IPS-18a (cell line): ENCODE measurements at regions not wholly inside any gene's neighbourhood (a gene's known extent, or its start where the extent isn't known, plus 50 kb on each side); places are given as distances from the start of the nearest gene placed in this dataset.

Experiments
- H3K27ac ChIP-seq: one replicate; pipeline ENCODE4 v1.5.1; 2013; ENCODE audit warnings: low read length
- H3K27me3 ChIP-seq: one replicate; pipeline ENCODE4 v1.6.1; 2013; ENCODE audit warnings: mild to moderate bottlenecking, low read length; ENCODE audit not compliant: control insufficient read depth, insufficient read depth
- H3K36me3 ChIP-seq: one replicate; pipeline ENCODE4 v1.6.1; 2013; ENCODE audit warnings: low read depth, low read length; ENCODE audit not compliant: control insufficient read depth
- H3K4me1 ChIP-seq: one replicate; pipeline ENCODE4 v1.6.1; 2013; ENCODE audit warnings: low read depth, low read length; ENCODE audit not compliant: control insufficient read depth
- H3K4me3 ChIP-seq: one replicate; pipeline ENCODE4 v1.5.1; 2013; ENCODE audit warnings: low read length
- H3K9ac ChIP-seq: one replicate; pipeline ENCODE4 v1.6.1; 2013; ENCODE audit warnings: mild to moderate bottlenecking, low read length, moderate library complexity
- H3K9me3 ChIP-seq: one replicate; pipeline ENCODE4 v1.6.1; 2013; ENCODE audit warnings: low read depth, low read length; ENCODE audit not compliant: control insufficient read depth

- no peaks in the 10 kb centered on the region for H3K27me3 ChIP-seq
- no peak overlapping the region for H3K4me3 ChIP-seq
- no peak overlapping the region for H3K9ac ChIP-seq
- no peaks in the 10 kb centered on the region for H3K4me1 ChIP-seq
- no peaks in the 10 kb centered on the region for H3K9me3 ChIP-seq
- no peak overlapping the region for H3K27ac ChIP-seq
- no peaks in the 10 kb centered on the region for H3K36me3 ChIP-seq
Measured at GRCh38 chr14:83126076-83126475, 1592.4 kb upstream of the SEL1L start.

DNA sequence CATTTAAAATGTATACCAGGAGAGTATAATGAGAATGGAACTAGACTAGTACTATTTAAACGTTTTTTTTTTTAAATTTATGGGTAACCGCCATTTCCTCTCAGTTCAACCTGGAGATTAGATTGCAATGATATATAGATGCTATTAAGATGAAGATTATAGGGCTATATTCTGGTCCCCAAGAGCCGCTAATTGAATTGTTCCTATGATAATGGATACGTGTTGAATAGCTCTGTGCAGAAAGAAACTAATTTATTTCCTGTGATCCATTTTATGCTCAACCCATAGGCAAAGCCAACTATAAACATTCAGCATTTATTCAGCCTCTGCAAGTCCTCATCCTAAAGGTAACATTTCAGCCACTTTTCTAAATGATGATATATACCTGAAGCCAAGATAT lies 1595.1 kb upstream of the SEL1L start:
- H3K36me3 ChIP-seq = no peaks in the 10 kb centered on the region
- H3K9me3 ChIP-seq = no peaks in the 10 kb centered on the region
- H3K27ac ChIP-seq = no peak overlapping the region

GRCh38 chr14:83129496-83129895 lies 1595.8 kb upstream of the SEL1L start:
- Histone ChIP-seq H3K36me3 (no peaks in the 10 kb centered on the region), H3K27ac (no peak overlapping the region), H3K4me3 (no peak overlapping the region), H3K4me1 (peaks cover 8% of the 10 kb centered on the region), H3K9ac (no peak overlapping the region), H3K27me3 (no peaks in the 10 kb centered on the region), H3K9me3 (no peaks in the 10 kb centered on the region)

More for the DNA sequence above, 1595.1 kb upstream of the SEL1L start:
- no peak overlapping the region for H3K9ac ChIP-seq
- H3K4me3 ChIP-seq = no peak overlapping the region
- no peaks in the 10 kb centered on the region for H3K27me3 ChIP-seq
- H3K4me1 ChIP-seq = peaks cover 1% of the 10 kb centered on the region

DNA sequence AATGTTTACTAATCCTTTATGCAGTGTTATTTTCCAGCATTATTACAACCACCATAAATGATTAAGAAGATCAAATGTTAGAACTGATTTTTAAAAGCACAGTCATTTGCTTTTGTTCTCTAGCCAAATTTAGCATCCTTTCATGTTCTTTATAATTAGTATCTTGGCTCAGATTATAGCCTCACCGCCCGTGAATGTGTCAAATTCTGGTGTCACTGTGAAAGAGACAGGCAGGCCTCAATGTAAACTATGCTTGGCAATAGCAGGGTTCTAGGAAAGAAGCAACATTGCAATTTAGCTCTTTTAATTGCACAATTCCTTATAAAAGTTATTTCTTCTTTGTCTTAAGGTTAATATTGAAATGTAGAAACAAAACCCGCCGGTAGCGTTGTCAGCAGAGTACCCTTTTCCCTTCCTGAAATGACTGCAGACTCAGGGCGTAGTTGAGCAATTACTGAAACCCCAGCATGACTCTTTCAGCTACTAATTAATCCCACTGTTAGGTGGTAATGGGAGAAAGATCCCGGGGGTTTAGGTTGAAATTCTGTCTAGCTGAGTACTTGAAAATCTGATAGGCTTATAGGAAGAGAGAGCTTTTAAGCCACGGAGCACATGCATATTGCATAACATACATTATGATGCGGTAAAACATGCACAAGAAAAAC lies 1600.5 kb upstream of the SEL1L start:
- Histone ChIP-seq H3K9me3 (no peaks in the 10 kb centered on the region), H3K4me3 (no peak overlapping the region), H3K36me3 (no peaks in the 10 kb centered on the region), H3K27ac (no peak overlapping the region), H3K4me1 (peaks cover 9% of the 10 kb centered on the region), H3K27me3 (no peaks in the 10 kb centered on the region), H3K9ac (no peak overlapping the region)

- Histone ChIP-seq H3K4me1 (peaks cover 8% of the 10 kb centered on the region), H3K36me3 (no peaks in the 10 kb centered on the region), H3K27ac (no peak overlapping the region), H3K4me3 (no peak overlapping the region), H3K9me3 (no peaks in the 10 kb centered on the region), H3K27me3 (no peaks in the 10 kb centered on the region), H3K9ac (no peak overlapping the region)
Measured at GRCh38 chr14:83140756-83141155, 1607.1 kb upstream of the SEL1L start.

GRCh38 chr14:83147006-83147405 lies 1613.4 kb upstream of the SEL1L start:
- Histone ChIP-seq H3K27me3 (no peaks in the 10 kb centered on the region), H3K4me1 (peaks cover 6% of the 10 kb centered on the region), H3K36me3 (no peaks in the 10 kb centered on the region), H3K27ac (no peak overlapping the region), H3K9me3 (no peaks in the 10 kb centered on the region), H3K9ac (no peak overlapping the region), H3K4me3 (no peak overlapping the region)

GRCh38 chr14:83151571-83151970 lies 1617.9 kb upstream of the SEL1L start:
- Histone ChIP-seq H3K27ac (no peak overlapping the region), H3K36me3 (no peaks in the 10 kb centered on the region), H3K4me3 (no peak overlapping the region)

DNA sequence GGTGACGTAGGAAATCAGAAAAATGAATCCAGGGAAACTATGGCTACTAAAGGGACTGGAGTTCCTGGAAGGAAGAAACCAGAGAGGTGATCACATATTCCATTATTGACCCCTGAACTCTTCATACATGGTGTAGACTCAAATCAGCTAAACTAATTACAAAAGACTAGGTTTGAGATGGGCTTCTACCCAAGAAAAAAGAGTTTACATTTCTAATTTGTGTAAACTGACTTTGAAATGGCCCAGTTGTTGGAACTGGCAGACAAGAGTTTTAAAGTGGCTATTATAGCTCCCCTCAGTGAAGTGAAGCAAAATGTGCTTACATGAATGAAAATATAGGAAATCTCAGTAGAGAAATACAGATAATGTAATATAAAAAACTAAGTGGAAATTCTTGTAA lies 1619.4 kb upstream of the SEL1L start:
- Histone ChIP-seq H3K4me3 (no peak overlapping the region), H3K9me3 (no peaks in the 10 kb centered on the region), H3K36me3 (no peaks in the 10 kb centered on the region), H3K27ac (no peak overlapping the region), H3K4me1 (no peaks in the 10 kb centered on the region), H3K27me3 (no peaks in the 10 kb centered on the region), H3K9ac (no peak overlapping the region)

More at GRCh38 chr14:83151571-83151970, 1617.9 kb upstream of the SEL1L start:
- Histone ChIP-seq H3K9ac (no peak overlapping the region), H3K4me1 (no peaks in the 10 kb centered on the region), H3K9me3 (no peaks in the 10 kb centered on the region), H3K27me3 (no peaks in the 10 kb centered on the region)

GRCh38 chr14:83162361-83162929 lies 1628.8 kb upstream of the SEL1L start:
- H3K4me1 ChIP-seq = no peaks in the 10 kb centered on the region
- no peaks in the 10 kb centered on the region for H3K27me3 ChIP-seq
- H3K36me3 ChIP-seq = no peaks in the 10 kb centered on the region
- H3K27ac ChIP-seq = no peak overlapping the region
- no peaks in the 10 kb centered on the region for H3K9me3 ChIP-seq
- no peak overlapping the region for H3K9ac ChIP-seq
- no peak overlapping the region for H3K4me3 ChIP-seq

- no peak overlapping the region for H3K27ac ChIP-seq
- H3K4me3 ChIP-seq = no peak overlapping the region
- no peaks in the 10 kb centered on the region for H3K9me3 ChIP-seq
- no peaks in the 10 kb centered on the region for H3K36me3 ChIP-seq
- no peaks in the 10 kb centered on the region for H3K27me3 ChIP-seq
- H3K9ac ChIP-seq = no peak overlapping the region
- no peaks in the 10 kb centered on the region for H3K4me1 ChIP-seq
Measured at GRCh38 chr14:83163016-83163415, 1629.4 kb upstream of the SEL1L start.

DNA sequence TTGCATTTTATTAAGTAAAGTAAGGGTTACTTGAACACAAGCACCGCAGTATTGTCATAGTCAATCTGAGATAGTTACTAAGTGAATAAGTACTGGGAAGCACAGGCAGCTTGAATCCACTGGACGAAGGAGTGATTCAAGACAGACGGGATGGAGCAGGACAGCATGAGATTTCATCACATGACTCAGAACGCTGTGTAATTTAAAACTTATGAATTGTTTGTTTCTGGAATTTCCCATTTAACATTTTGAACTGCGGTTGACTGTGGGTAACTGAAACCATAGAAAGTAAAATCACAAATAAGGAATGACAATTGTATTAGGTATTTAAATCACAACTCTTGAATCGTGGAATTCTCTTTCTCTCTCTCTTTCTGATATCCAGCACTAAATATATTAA lies 1630.4 kb upstream of the SEL1L start:
- Histone ChIP-seq H3K27ac (no peak overlapping the region), H3K27me3 (no peaks in the 10 kb centered on the region), H3K9ac (no peak overlapping the region), H3K36me3 (no peaks in the 10 kb centered on the region), H3K9me3 (no peaks in the 10 kb centered on the region), H3K4me3 (no peak overlapping the region), H3K4me1 (no peaks in the 10 kb centered on the region)

DNA sequence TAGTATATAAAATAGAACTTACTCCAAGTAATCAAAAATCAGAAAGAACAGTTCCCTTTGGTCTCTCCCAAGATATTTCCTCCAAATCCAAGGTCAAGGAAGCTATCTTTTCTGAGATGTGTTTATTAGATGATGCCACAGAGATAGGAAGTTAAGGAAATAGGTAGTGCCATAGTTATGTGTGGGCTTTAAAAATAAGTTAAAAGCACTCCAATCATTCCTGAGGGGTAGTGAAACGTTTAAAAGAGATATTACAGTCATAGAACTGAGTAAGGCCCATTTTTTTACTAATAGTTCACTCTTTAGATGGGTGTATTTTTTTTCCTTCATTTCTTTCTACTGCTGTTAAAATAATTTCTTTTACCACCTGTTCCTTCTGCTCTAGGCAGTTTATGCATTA lies 1630.9 kb upstream of the SEL1L start:
- no peak overlapping the region for H3K9ac ChIP-seq
- no peaks in the 10 kb centered on the region for H3K9me3 ChIP-seq
- H3K4me1 ChIP-seq = no peaks in the 10 kb centered on the region
- no peaks in the 10 kb centered on the region for H3K27me3 ChIP-seq
- no peak overlapping the region for H3K4me3 ChIP-seq
- no peaks in the 10 kb centered on the region for H3K36me3 ChIP-seq
- no peak overlapping the region for H3K27ac ChIP-seq
